ENCODE measurements at regions not wholly inside any gene's neighbourhood (a gene's known extent, or its start where the extent isn't known, plus 50 kb on each side); places are given as distances from the start of the nearest gene placed in this dataset.

GRCh38 chr2:37830636-37831035 lies 94.5 kb upstream of the RMDN2 start:
- no peak for DNase-seq (ENCODE audit: low spot score)
- no peak for TF ChIP-seq CTCF (IDR thresholded peaks at IDR 0.05; ENCODE audit: extremely low read depth, missing control alignments)

GRCh38 chr2:37831081-37831780 lies 93.9 kb upstream of the RMDN2 start:
- DNase-seq (ENCODE audit: low spot score): no peak
- no peak for TF ChIP-seq CTCF (IDR thresholded peaks at IDR 0.05; ENCODE audit: extremely low read depth, missing control alignments)

GRCh38 chr2:37832590-37833197 lies 92.4 kb upstream of the RMDN2 start:
- TF ChIP-seq CTCF (IDR thresholded peaks at IDR 0.05; ENCODE audit: extremely low read depth, missing control alignments): peak; percentile 68
- peak; percentile 62 for DNase-seq (ENCODE audit: low spot score)

GRCh38 chr2:37833423-37833822 lies 91.7 kb upstream of the RMDN2 start:
- peak; percentile 22 for DNase-seq (ENCODE audit: low spot score)
- TF ChIP-seq CTCF (IDR thresholded peaks at IDR 0.05; ENCODE audit: extremely low read depth, missing control alignments): no peak

- no peak for DNase-seq (ENCODE audit: low spot score)
- no peak for TF ChIP-seq CTCF (IDR thresholded peaks at IDR 0.05; ENCODE audit: extremely low read depth, missing control alignments)
These were observed 88.8 kb upstream of the RMDN2 start for GRCh38 chr2:37836270-37836669.

GRCh38 chr2:37836711-37837110 lies 88.4 kb upstream of the RMDN2 start:
- no peak for TF ChIP-seq CTCF (IDR thresholded peaks at IDR 0.05; ENCODE audit: extremely low read depth, missing control alignments)

GRCh38 chr2:37837628-37838328 lies 87.3 kb upstream of the RMDN2 start:
- no peak for DNase-seq (ENCODE audit: low spot score)
- TF ChIP-seq CTCF (IDR thresholded peaks at IDR 0.05; ENCODE audit: extremely low read depth, missing control alignments): no peak

More at GRCh38 chr2:37836711-37837110, 88.4 kb upstream of the RMDN2 start:
- DNase-seq (ENCODE audit: low spot score): no peak
